GM12891 (cell line): ENCODE measurements at regions not wholly inside any gene's neighbourhood (a gene's known extent, or its start where the extent isn't known, plus 50 kb on each side); places are given as distances from the start of the nearest gene placed in this dataset.

Source experiments
- POLR2A ChIP-seq: IDR thresholded peaks from 2 replicates; pipeline ENCODE4 v1.6.1; 2011; ENCODE audit warnings: low read depth, low read length, control low read depth
- POLR2AphosphoS5 ChIP-seq: IDR thresholded peaks from 2 replicates; pipeline ENCODE4 v1.6.1; 2011; ENCODE audit warnings: low read depth, low read length, control low read depth
- POU2F2 ChIP-seq: IDR thresholded peaks from 2 replicates; pipeline ENCODE4 v1.6.1; 2011; ENCODE audit warnings: low read depth, mild to moderate bottlenecking, control low read depth, low read length, moderate library complexity
- SPI1 ChIP-seq: IDR thresholded peaks from 2 replicates; pipeline ENCODE4 v1.6.1; 2011; ENCODE audit warnings: low read depth, low read length, control low read depth
- TAF1 ChIP-seq: IDR thresholded peaks from 2 replicates; pipeline ENCODE4 v1.6.1; 2011; ENCODE audit warnings: low read depth, low read length, control low read depth

DNA sequence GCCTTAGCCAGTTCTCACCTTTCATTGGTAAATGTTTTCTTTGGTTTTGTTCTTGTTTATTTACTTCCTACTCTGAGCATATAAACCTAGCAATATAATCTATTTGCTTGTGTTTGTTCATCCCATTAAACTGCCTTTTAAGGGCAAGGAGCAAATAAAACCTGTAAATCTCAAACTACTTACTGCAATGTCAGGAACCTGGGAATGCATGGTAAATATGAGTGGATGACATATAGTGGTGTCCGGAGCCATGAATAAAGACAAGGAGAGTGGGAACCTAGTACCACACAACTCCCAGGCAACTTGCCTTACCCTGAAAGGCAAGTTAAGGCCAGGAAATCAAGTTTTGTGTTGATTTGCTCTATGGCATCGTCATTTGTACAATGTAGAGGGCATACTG lies 1133.7 kb upstream of the NCAM2 start:
- TF ChIP-seq POLR2AphosphoS5: no peak
- TF ChIP-seq POLR2A: no peak
- no peak for TF ChIP-seq TAF1
- no peak for TF ChIP-seq POU2F2
- TF ChIP-seq SPI1: no peak
